Body of pancreas (tissue), 4 donors: ENCODE measurements at regions not wholly inside any gene's neighbourhood (a gene's known extent, or its start where the extent isn't known, plus 50 kb on each side); places are given as distances from the start of the nearest gene placed in this dataset.

Source experiments
- ATAC-seq: fragments of 150-250 bp; one replicate; pipeline ENCODE4 v1.9.1; 2016
- DNase-seq, 4 donors: peaks; one replicate each; pipeline ENCODE4 v3.0.0-alpha.2; 2019
- H3K27ac ChIP-seq, 4 donors: fragments of 200-600 bp; sonication (generic); 1 replicate in 3 of 4; 2 replicates in 1 of 4; pipeline versions ENCODE4 v1.5.1 to v1.6.1; 2016 to 2019; ENCODE audit warnings: mild to moderate bottlenecking in 1 of 4, mixed read lengths in 1 of 4, moderate library complexity in 1 of 4
- H3K27me3 ChIP-seq, 2 donors: fragments of 200-600 bp; sonication (generic); one replicate each; pipeline ENCODE4 v1.6.0; 2016; ENCODE audit warnings: mild to moderate bottlenecking in 1 of 2
- H3K36me3 ChIP-seq, 2 donors: fragments of 200-600 bp; sonication (generic); replicated peaks in 1 of 2; 2 replicates each; pipeline ENCODE4 v1.5.1; 2016; ENCODE audit warnings: low read depth in 2 of 2; ENCODE audit not compliant: insufficient read depth in 1 of 2
- H3K4me1 ChIP-seq: fragments of 200-600 bp; sonication (generic); one replicate; pipeline ENCODE4 v1.6.0; 2016
- H3K4me3 ChIP-seq, 2 donors: fragments of 200-600 bp; sonication (generic); 1 replicate in 1 of 2; 2 replicates in 1 of 2; pipeline ENCODE4 v1.5.1; 2016 to 2019
- H3K9me3 ChIP-seq, 3 donors: fragments of 200-600 bp; sonication (generic); 1 replicate in 2 of 3; 2 replicates in 1 of 3; pipeline ENCODE4 v1.5.1; 2016
- CTCF ChIP-seq, 7 experiments: fragments of 450-650 bp in 4 of 7; fragments of 200-600 bp in 3 of 7; sonication (generic) in 3 of 7; IDR thresholded peaks; one replicate each; pipeline ENCODE4 v1.5.1; 2016 to 2019; ENCODE audit warnings: antibody characterized with exemption in 7 of 7
- POLR2A ChIP-seq, 3 donors: fragments of 450-650 bp; IDR thresholded peaks; one replicate each; pipeline ENCODE4 v1.6.1; 2016; ENCODE audit warnings: antibody characterized with exemption in 3 of 3, mild to moderate bottlenecking in 2 of 3
- WGBS, 2 donors: methylation state at CpG; one replicate each; pipeline ENCODE4 v1.1.5; 2017; 5-methylcytosine and 5-hydroxymethylcytosine counted together
- intact Hi-C: fragments of 100-400 bp; cut with DNase I; formaldehyde crosslinking; loops from one replicate; pipeline ENCODE4 v1.15.1; 2023

- ATAC-seq, result no peak
- 63 to 69% methylated on average over 2 of the region's 2 CpGs for WGBS, 2 donors
- TF ChIP-seq POLR2A (IDR thresholded peaks at IDR 0.05) (no peak), CTCF (IDR thresholded peaks at IDR 0.05) (no peak)
- no peak for DNase-seq
- H3K27me3 ChIP-seq, result no peaks in the 10 kb centered on the region
- H3K9me3 ChIP-seq, result no peaks in the 10 kb centered on the region
- H3K4me1 ChIP-seq, result no peaks in the 10 kb centered on the region
- H3K27ac ChIP-seq, result no peak overlapping the region
- intact Hi-C loops, result no loop called here
- H3K36me3 ChIP-seq, result no peaks in the 10 kb centered on the region
- no peak overlapping the region for H3K4me3 ChIP-seq
Observed at GRCh38 chr5:169429044-169429443, 128.1 kb upstream of the SLIT3 start.

- 84 to 87% methylated on average over 6 of the region's 6 CpGs for WGBS, 2 donors
Observed at GRCh38 chr5:169426784-169427183, 125.8 kb upstream of the SLIT3 start.

GRCh38 chr5:169424670-169425378 lies 123.9 kb upstream of the SLIT3 start:
- no peaks in the 10 kb centered on the region for H3K4me1 ChIP-seq
- no peaks in the 10 kb centered on the region for H3K36me3 ChIP-seq
- 80 to 84% methylated on average over 4 of the region's 4 CpGs for WGBS, 2 donors
- ATAC-seq (no peak), DNase-seq (no peak)
- TF ChIP-seq CTCF (IDR thresholded peaks at IDR 0.05), result no peak
- no peak for TF ChIP-seq POLR2A (IDR thresholded peaks at IDR 0.05)
- no peak overlapping the region for H3K4me3 ChIP-seq
- H3K9me3 ChIP-seq, result no peaks in the 10 kb centered on the region
- H3K27me3 ChIP-seq, result no peaks in the 10 kb centered on the region
- intact Hi-C loops, result no loop called here
- no peak overlapping the region for H3K27ac ChIP-seq

More at GRCh38 chr5:169426784-169427183, 125.8 kb upstream of the SLIT3 start:
- no peak for DNase-seq
- no peaks in the 10 kb centered on the region for H3K4me1 ChIP-seq
- no peaks in the 10 kb centered on the region for H3K36me3 ChIP-seq
- H3K27ac ChIP-seq, result no peak overlapping the region
- intact Hi-C loops, result no loop called here
- H3K9me3 ChIP-seq, result no peaks in the 10 kb centered on the region
- no peak overlapping the region for H3K4me3 ChIP-seq
- no peak for ATAC-seq
- TF ChIP-seq POLR2A (IDR thresholded peaks at IDR 0.05), result no peak
- no peak for TF ChIP-seq CTCF (IDR thresholded peaks at IDR 0.05)
- no peaks in the 10 kb centered on the region for H3K27me3 ChIP-seq

- no peak overlapping the region for H3K27ac ChIP-seq
- ATAC-seq (no peak), DNase-seq (no peak)
- no peaks in the 10 kb centered on the region for H3K9me3 ChIP-seq
- no peak overlapping the region for H3K4me3 ChIP-seq
- no peaks in the 10 kb centered on the region for H3K36me3 ChIP-seq
- H3K4me1 ChIP-seq, result no peaks in the 10 kb centered on the region
- TF ChIP-seq CTCF (IDR thresholded peaks at IDR 0.05), result no peak
- TF ChIP-seq POLR2A (IDR thresholded peaks at IDR 0.05), result no peak
- no peaks in the 10 kb centered on the region for H3K27me3 ChIP-seq
- intact Hi-C loops, result no loop called here
- WGBS, 2 donors, result 92 to 94% methylated on average over 2 of the region's 2 CpGs
Observed at GRCh38 chr5:169424279-169424655, 123.3 kb upstream of the SLIT3 start.
